Gastrocnemius medialis (tissue), 4 donors: ENCODE measurements at regions not wholly inside any gene's neighbourhood (a gene's known extent, or its start where the extent isn't known, plus 50 kb on each side); places are given as distances from the start of the nearest gene placed in this dataset.

Experiments
- CTCF ChIP-seq, 5 experiments: fragments of 450-650 bp in 3 of 5; fragments of 200-600 bp in 2 of 5; sonication (generic) in 2 of 5; IDR thresholded peaks in 4 of 5; conservative IDR thresholded peaks in 1 of 5; 1 replicate in 4 of 5; 2 replicates in 1 of 5; pipeline ENCODE4 v1.5.1; 2016 to 2019; ENCODE audit warnings: antibody characterized with exemption in 5 of 5, mild to moderate bottlenecking in 3 of 5, moderate library complexity in 3 of 5
- POLR2A ChIP-seq, 2 donors: fragments of 450-650 bp; IDR thresholded peaks; one replicate each; pipeline ENCODE4 v1.6.1; 2017; ENCODE audit warnings: antibody characterized with exemption in 2 of 2, mild to moderate bottlenecking in 2 of 2, moderate library complexity in 2 of 2

- no peak for TF ChIP-seq CTCF (IDR thresholded peaks at IDR 0.05 in 4 of 5, conservative IDR thresholded peaks at IDR 0.05 in 1 of 5)
- no peak for TF ChIP-seq POLR2A (IDR thresholded peaks at IDR 0.05)
These were observed 581.9 kb downstream of the GATA3 start for GRCh38 chr10:8636371-8636770.
